PC-9 (cell line): ENCODE measurements at regions not wholly inside any gene's neighbourhood (a gene's known extent, or its start where the extent isn't known, plus 50 kb on each side); places are given as distances from the start of the nearest gene placed in this dataset.

Experiments used
- CTCF ChIP-seq: fragments of 200-600 bp; sonication (generic); conservative IDR thresholded peaks from 2 replicates; pipeline ENCODE4 v1.6.1; 2017; ENCODE audit warnings: mixed run types, antibody characterized with exemption, mild to moderate bottlenecking, moderate library complexity
- EZH2 ChIP-seq: fragments of 200-600 bp; sonication (generic); IDR thresholded peaks from 2 replicates; pipeline ENCODE4 v1.8.0; 2017; ENCODE audit warnings: antibody characterized with exemption, low read depth

GRCh38 chr4:81740487-81740886 lies 268.8 kb upstream of the RASGEF1B start:
- TF ChIP-seq CTCF (no peak), EZH2 (no peak)
